Muscle layer of colon (tissue), 2 donors: ENCODE measurements at regions not wholly inside any gene's neighbourhood (a gene's known extent, or its start where the extent isn't known, plus 50 kb on each side); places are given as distances from the start of the nearest gene placed in this dataset.

Experiments used
- H3K27ac ChIP-seq: one replicate; pipeline ENCODE4 v1.7.0; 2013; ENCODE audit warnings: low read depth, mild to moderate bottlenecking, low read length, moderate library complexity
- H3K27me3 ChIP-seq, 2 donors: one replicate each; pipeline ENCODE4 v1.7.0; 2013; ENCODE audit warnings: low read length in 2 of 2, mild to moderate bottlenecking in 2 of 2; ENCODE audit not compliant: insufficient read depth in 2 of 2, control insufficient read depth in 1 of 2
- H3K36me3 ChIP-seq: one replicate; pipeline ENCODE4 v1.7.0; 2013; ENCODE audit warnings: mild to moderate bottlenecking, low read length; ENCODE audit not compliant: insufficient read depth
- H3K4me1 ChIP-seq: one replicate; pipeline ENCODE4 v1.7.0; 2013; ENCODE audit warnings: mild to moderate bottlenecking, low read length; ENCODE audit not compliant: insufficient read depth
- H3K4me3 ChIP-seq, 2 donors: one replicate each; pipeline ENCODE4 v1.7.0; 2013; ENCODE audit warnings: low read length in 2 of 2, low read depth in 1 of 2, mild to moderate bottlenecking in 1 of 2, moderate library complexity in 1 of 2
- H3K9ac ChIP-seq: one replicate; pipeline ENCODE4 v1.7.0; 2013; ENCODE audit warnings: low read length
- H3K9me3 ChIP-seq: one replicate; pipeline ENCODE4 v1.7.0; 2013; ENCODE audit warnings: mild to moderate bottlenecking, low read length
- donor health status: abdominal sarcoma.
- donor health status: Adenocarcinoma of cecum.

- Histone ChIP-seq H3K9me3 (no peaks in the 10 kb centered on the region), H3K36me3 (no peaks in the 10 kb centered on the region), H3K27me3 (no peaks in the 10 kb centered on the region), H3K9ac (no peak overlapping the region), H3K4me3 (no peak overlapping the region), H3K4me1 (no peaks in the 10 kb centered on the region), H3K27ac (no peak overlapping the region)
Measured at GRCh38 chr16:65297453-65297852, 175.6 kb upstream of the CDH11 start.

- H3K9me3 ChIP-seq, result no peaks in the 10 kb centered on the region
- H3K9ac ChIP-seq, result no peak overlapping the region
- H3K4me1 ChIP-seq, result no peaks in the 10 kb centered on the region
- H3K36me3 ChIP-seq, result no peaks in the 10 kb centered on the region
- no peak overlapping the region for H3K4me3 ChIP-seq
- H3K27ac ChIP-seq, result no peak overlapping the region
- no peaks in the 10 kb centered on the region for H3K27me3 ChIP-seq
Measured at GRCh38 chr16:65295527-65295926, 173.7 kb upstream of the CDH11 start.

GRCh38 chr16:65294708-65295107, 172.8 kb upstream of the CDH11 start:
- Histone ChIP-seq H3K27ac (no peak overlapping the region), H3K4me1 (no peaks in the 10 kb centered on the region), H3K4me3 (no peak overlapping the region), H3K36me3 (no peaks in the 10 kb centered on the region), H3K9ac (no peak overlapping the region), H3K27me3 (no peaks in the 10 kb centered on the region), H3K9me3 (no peaks in the 10 kb centered on the region)

- Histone ChIP-seq H3K27me3 (no peaks in the 10 kb centered on the region), H3K4me3 (no peak overlapping the region), H3K9me3 (no peaks in the 10 kb centered on the region), H3K27ac (no peak overlapping the region), H3K9ac (no peak overlapping the region), H3K36me3 (no peaks in the 10 kb centered on the region), H3K4me1 (no peaks in the 10 kb centered on the region)
Measured at GRCh38 chr16:65294165-65294564, 172.3 kb upstream of the CDH11 start.

GRCh38 chr16:65289022-65289421, 167.2 kb upstream of the CDH11 start:
- H3K27me3 ChIP-seq, result no peaks in the 10 kb centered on the region
- no peaks in the 10 kb centered on the region for H3K36me3 ChIP-seq
- no peak overlapping the region for H3K9ac ChIP-seq
- H3K9me3 ChIP-seq, result no peaks in the 10 kb centered on the region
- H3K4me3 ChIP-seq, result no peak overlapping the region
- H3K27ac ChIP-seq, result no peak overlapping the region
- H3K4me1 ChIP-seq, result peaks cover 13% of the 10 kb centered on the region

GRCh38 chr16:65287307-65287706, 165.4 kb upstream of the CDH11 start:
- Histone ChIP-seq H3K27me3 (no peaks in the 10 kb centered on the region), H3K9me3 (no peaks in the 10 kb centered on the region), H3K36me3 (no peaks in the 10 kb centered on the region), H3K4me1 (peaks cover 13% of the 10 kb centered on the region), H3K27ac (no peak overlapping the region), H3K9ac (no peak overlapping the region), H3K4me3 (no peak overlapping the region)

- Histone ChIP-seq H3K9ac (no peak overlapping the region), H3K27ac (no peak overlapping the region), H3K4me3 (no peak overlapping the region), H3K27me3 (no peaks in the 10 kb centered on the region), H3K9me3 (no peaks in the 10 kb centered on the region), H3K36me3 (no peaks in the 10 kb centered on the region), H3K4me1 (peaks cover 13% of the 10 kb centered on the region)
Measured at GRCh38 chr16:65285128-65286048, 163.5 kb upstream of the CDH11 start.

GRCh38 chr16:65284626-65285025, 162.8 kb upstream of the CDH11 start:
- Histone ChIP-seq H3K27me3 (no peaks in the 10 kb centered on the region), H3K9ac (no peak overlapping the region), H3K27ac (no peak overlapping the region), H3K4me1 (peaks cover 13% of the 10 kb centered on the region), H3K36me3 (no peaks in the 10 kb centered on the region), H3K9me3 (no peaks in the 10 kb centered on the region), H3K4me3 (no peak overlapping the region)

- Histone ChIP-seq H3K9ac (no peak overlapping the region), H3K36me3 (no peaks in the 10 kb centered on the region), H3K27me3 (no peaks in the 10 kb centered on the region), H3K27ac (no peak overlapping the region), H3K4me1 (peaks cover 13% of the 10 kb centered on the region), H3K4me3 (no peak overlapping the region), H3K9me3 (no peaks in the 10 kb centered on the region)
Measured at GRCh38 chr16:65283181-65283651, 161.4 kb upstream of the CDH11 start.

GRCh38 chr16:65281586-65281985, 159.7 kb upstream of the CDH11 start:
- Histone ChIP-seq H3K9ac (no peak overlapping the region), H3K4me3 (no peak overlapping the region), H3K27ac (no peak overlapping the region), H3K9me3 (no peaks in the 10 kb centered on the region), H3K4me1 (peaks cover 13% of the 10 kb centered on the region), H3K36me3 (no peaks in the 10 kb centered on the region), H3K27me3 (no peaks in the 10 kb centered on the region)

- H3K27ac ChIP-seq, result no peak overlapping the region
- peaks cover 13% of the 10 kb centered on the region for H3K4me1 ChIP-seq
- no peak overlapping the region for H3K4me3 ChIP-seq
- H3K36me3 ChIP-seq, result no peaks in the 10 kb centered on the region
- H3K27me3 ChIP-seq, result no peaks in the 10 kb centered on the region
- H3K9ac ChIP-seq, result no peak overlapping the region
- no peaks in the 10 kb centered on the region for H3K9me3 ChIP-seq
Measured at GRCh38 chr16:65280845-65281512, 159.1 kb upstream of the CDH11 start.
